Adipocyte (in vitro differentiated cells): ENCODE measurements at regions not wholly inside any gene's neighbourhood (a gene's known extent, or its start where the extent isn't known, plus 50 kb on each side); places are given as distances from the start of the nearest gene placed in this dataset.

Experiments used
- DNase-seq: peaks from one replicate; pipeline ENCODE4 v3.0.0-alpha.2; 2015; ENCODE audit warnings: low read depth
- H3K27me3 ChIP-seq: replicated peaks from 2 replicates; pipeline ENCODE4 v1.7.0; 2013; ENCODE audit warnings: mild to moderate bottlenecking, low read length, moderate library complexity; ENCODE audit not compliant: control insufficient read depth, insufficient read depth
- H3K36me3 ChIP-seq: 2 replicates; pipeline ENCODE4 v1.7.0; 2013; ENCODE audit warnings: low read length, mild to moderate bottlenecking, moderate library complexity; ENCODE audit not compliant: control insufficient read depth, insufficient read depth, severe bottlenecking
- H3K4me1 ChIP-seq: 2 replicates; pipeline ENCODE4 v1.7.0; 2013; ENCODE audit warnings: mild to moderate bottlenecking, low read length, moderate library complexity; ENCODE audit not compliant: control insufficient read depth, insufficient read depth
- H3K4me3 ChIP-seq: 2 replicates; pipeline ENCODE4 v1.7.0; 2013; ENCODE audit warnings: mild to moderate bottlenecking, low read length, moderate library complexity
- H3K9ac ChIP-seq: 2 replicates; pipeline ENCODE4 v1.7.0; 2013; ENCODE audit warnings: mild to moderate bottlenecking, low read length, moderate library complexity
- H3K9me3 ChIP-seq: 2 replicates; pipeline ENCODE4 v1.7.0; 2013; ENCODE audit warnings: mild to moderate bottlenecking, low read length, moderate library complexity; ENCODE audit not compliant: control insufficient read depth

DNA sequence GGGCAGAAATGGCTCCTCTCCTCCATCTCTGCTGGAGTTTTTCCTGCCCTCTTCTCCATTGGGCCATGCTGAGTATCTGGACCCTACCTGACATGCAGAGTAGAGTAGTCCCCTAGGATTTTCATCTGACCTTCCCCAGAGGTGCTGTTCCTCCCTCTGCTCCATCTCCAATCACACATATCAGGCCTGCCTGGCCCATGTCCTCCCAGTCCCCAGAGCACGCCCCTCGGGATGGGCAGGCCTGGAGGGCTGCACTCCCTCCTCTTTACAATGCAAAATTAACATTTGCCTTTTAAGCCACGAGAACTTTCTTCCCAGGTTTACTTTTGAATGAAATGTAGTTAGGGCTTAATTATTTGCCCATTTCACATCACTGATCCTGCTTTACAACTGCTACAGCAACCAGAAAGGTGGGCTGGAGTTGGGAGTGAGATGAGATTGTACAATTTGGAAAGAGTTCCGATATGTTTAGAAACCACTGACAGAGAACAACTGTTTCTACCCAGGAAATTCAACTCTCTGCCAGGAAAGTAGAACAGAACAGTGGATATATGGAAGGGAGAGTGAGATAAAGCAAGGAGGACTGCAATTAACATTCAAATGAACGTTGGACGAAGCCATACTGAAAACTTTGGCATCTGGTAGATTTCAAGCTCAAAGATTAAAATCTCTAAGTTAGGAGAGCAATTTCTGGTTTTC is 184.0 kb upstream of the HABP2 start:
- Histone ChIP-seq H3K9ac (no peak overlapping the region), H3K36me3 (no peaks in the 10 kb centered on the region), H3K4me3 (no peak overlapping the region), H3K4me1 (peaks cover 11% of the 10 kb centered on the region), H3K9me3 (peaks cover 8% of the 10 kb centered on the region), H3K27me3 (peaks cover 12% of the 10 kb centered on the region)
- no peak for DNase-seq

DNA sequence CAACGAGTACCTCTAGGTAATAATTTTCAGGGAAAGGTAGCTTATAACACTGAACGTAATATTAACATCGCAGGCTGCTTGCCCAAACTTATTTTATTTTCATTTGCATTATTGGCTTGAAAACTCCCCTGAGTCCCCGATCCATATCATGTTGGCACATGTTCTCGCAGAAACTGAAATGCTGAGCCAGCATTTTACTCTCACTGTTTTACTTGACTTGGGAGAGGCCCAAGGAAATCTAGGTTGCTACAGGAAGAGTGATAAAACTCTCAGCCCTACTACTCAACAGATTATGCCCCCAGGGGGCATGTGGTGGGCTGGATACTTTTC is 183.5 kb upstream of the HABP2 start:
- no peak for DNase-seq
- peaks cover 8% of the 10 kb centered on the region for H3K4me1 ChIP-seq
- no peaks in the 10 kb centered on the region for H3K36me3 ChIP-seq
- peaks cover 17% of the 10 kb centered on the region for H3K27me3 ChIP-seq
- no peak overlapping the region for H3K9ac ChIP-seq
- no peak overlapping the region for H3K4me3 ChIP-seq
- peaks cover 8% of the 10 kb centered on the region for H3K9me3 ChIP-seq

DNA sequence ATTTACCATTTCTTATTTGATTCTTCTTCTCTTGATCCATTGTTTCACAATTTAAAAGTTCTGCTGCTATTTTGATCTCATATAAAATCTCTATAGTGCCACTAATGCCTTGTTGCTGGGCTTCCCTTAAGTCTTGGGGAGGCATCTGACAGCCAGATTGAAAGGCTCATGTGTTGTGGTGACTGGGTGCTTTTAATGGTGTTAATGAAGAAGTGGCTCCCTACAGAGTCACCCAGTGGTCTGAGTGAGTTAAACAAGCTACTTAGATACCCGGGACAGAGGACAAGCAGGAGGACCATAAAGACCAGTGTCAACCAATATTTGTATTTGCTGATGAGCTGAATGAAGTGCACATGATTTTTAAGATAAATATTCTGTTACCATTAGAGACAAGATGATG is 176.4 kb upstream of the HABP2 start:
- Histone ChIP-seq H3K4me1 (peaks cover 2% of the 10 kb centered on the region), H3K27me3 (peaks cover 20% of the 10 kb centered on the region), H3K36me3 (no peaks in the 10 kb centered on the region), H3K4me3 (no peak overlapping the region), H3K9ac (no peak overlapping the region), H3K9me3 (peaks cover 2% of the 10 kb centered on the region)
- DNase-seq: no peak

DNA sequence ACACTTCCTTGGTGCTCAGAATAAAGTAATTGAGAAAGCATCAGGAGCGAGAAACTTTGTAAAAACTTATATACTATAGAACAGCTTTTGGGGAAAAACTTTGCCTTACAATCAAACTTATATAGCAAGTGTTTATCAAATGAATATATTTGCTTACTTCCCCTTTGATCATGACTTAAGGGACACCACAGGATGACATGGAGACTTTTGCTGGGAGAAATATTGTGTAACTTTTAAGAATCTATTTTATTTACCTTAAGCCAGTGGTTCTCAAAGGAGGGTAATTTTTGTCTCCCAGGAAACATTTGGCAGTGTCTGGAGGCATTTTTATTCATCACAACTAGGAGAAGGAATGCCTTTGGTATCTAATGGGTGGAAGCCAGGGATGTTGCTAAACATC is 173.8 kb upstream of the HABP2 start:
- Histone ChIP-seq H3K4me1 (peaks cover 28% of the 10 kb centered on the region), H3K9me3 (no peaks in the 10 kb centered on the region), H3K36me3 (no peaks in the 10 kb centered on the region), H3K4me3 (no peak overlapping the region), H3K27me3 (peaks cover 6% of the 10 kb centered on the region), H3K9ac (no peak overlapping the region)
- DNase-seq: no peak

DNA sequence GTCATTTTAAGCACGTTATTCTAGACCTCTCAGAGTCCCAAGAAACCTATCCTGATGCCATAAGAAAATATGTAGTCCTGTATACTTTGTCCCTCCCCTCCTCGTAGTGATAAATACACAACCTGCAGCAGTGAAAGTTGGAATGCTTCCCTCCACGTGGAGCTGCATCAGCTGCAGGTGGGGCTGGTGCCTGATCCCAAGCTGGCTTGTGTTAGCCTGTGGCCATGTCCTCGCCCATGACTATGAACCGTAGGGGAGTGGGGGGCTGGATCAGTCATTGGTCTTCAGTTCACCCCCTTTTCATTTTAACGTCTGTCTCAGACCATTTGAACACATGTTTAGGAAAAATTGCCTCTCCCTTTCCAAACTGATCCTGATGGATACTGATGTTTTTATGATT is 171.4 kb upstream of the HABP2 start:
- Histone ChIP-seq H3K27me3 (no peaks in the 10 kb centered on the region), H3K9me3 (no peaks in the 10 kb centered on the region), H3K4me3 (peak overlapping the region; percentile 66), H3K36me3 (no peaks in the 10 kb centered on the region), H3K9ac (peak overlapping the region; percentile 70), H3K4me1 (peaks cover 48% of the 10 kb centered on the region)
- DNase-seq: no peak

DNA sequence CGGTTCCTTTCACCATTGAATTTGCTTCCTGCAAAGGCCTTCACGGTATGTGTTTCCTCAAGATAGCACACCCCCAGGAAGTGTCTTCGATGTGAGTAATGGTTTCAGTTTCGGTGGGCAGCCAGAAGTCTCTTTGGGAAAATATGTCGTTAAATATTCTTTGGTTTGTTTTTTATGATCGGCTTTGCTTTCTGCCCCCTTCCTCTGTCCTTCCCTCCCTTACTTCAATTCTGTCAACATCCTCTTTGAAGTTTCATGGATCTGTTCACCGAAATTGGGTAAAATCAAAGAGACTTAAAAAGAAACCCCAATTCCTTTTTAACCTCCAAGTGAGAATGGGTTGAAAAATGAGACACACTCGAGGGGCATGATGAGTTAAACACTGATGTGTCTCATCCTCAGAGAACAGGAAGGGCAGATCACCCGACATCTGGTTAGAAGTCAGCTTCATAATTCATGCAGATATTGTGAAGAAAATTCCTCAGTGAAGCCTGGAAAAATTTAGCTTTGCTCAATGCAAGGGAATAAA is 170.8 kb upstream of the HABP2 start:
- H3K36me3 ChIP-seq: no peaks in the 10 kb centered on the region
- peaks cover 54% of the 10 kb centered on the region for H3K4me1 ChIP-seq
- H3K9me3 ChIP-seq: no peaks in the 10 kb centered on the region
- no peaks in the 10 kb centered on the region for H3K27me3 ChIP-seq
- peak overlapping the region; percentile 66 for H3K4me3 ChIP-seq
- DNase-seq: peak; percentile 75
- H3K9ac ChIP-seq: peak overlapping the region; percentile 70

DNA sequence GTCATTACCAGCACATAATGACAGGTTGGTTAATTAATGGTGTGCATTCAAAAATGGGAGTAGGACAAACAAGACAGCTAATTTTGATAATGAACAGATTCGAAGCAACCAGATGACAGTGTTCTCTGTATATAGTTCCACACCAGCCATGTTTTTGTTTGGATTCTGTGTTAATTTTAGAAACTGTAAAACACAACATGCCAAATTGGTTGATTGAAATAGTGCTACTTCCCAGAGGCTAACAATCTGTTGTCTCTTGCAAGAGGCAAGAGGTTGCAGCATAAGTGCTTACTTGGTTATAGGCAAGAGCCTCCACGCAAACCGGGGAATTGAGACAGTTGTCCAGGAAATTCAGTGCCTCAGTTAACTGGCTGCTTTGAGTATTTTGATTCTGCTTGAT is 170.2 kb upstream of the HABP2 start:
- H3K4me3 ChIP-seq: peak overlapping the region; percentile 66
- peaks cover 59% of the 10 kb centered on the region for H3K4me1 ChIP-seq
- H3K9ac ChIP-seq: peak overlapping the region; percentile 70
- H3K36me3 ChIP-seq: no peaks in the 10 kb centered on the region
- H3K27me3 ChIP-seq: no peaks in the 10 kb centered on the region
- DNase-seq: no peak
- H3K9me3 ChIP-seq: no peaks in the 10 kb centered on the region

DNA sequence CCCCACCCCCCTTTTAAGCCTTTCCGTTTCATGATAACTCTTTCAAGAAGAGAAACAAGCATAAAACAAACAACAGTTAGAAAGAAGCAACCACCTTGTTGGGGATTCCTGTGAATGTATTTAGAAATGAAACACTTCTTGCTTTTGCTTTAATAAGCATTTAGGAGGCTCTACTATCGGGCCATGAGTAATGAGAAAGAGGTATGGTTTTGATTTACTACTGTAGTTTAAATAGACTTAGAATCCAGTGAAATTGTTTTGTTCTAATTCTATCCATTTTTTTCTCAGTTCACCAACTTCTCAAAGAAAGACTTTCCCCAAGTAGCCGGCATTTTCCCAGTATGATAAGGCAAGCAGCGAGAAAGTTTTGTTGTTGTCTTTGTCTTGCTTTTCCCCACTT is 168.7 kb upstream of the HABP2 start:
- no peaks in the 10 kb centered on the region for H3K9me3 ChIP-seq
- peak overlapping the region; percentile 70 for H3K9ac ChIP-seq
- H3K36me3 ChIP-seq: no peaks in the 10 kb centered on the region
- peaks cover 62% of the 10 kb centered on the region for H3K4me1 ChIP-seq
- H3K27me3 ChIP-seq: no peaks in the 10 kb centered on the region
- DNase-seq: peak; percentile 54
- H3K4me3 ChIP-seq: no peak overlapping the region

DNA sequence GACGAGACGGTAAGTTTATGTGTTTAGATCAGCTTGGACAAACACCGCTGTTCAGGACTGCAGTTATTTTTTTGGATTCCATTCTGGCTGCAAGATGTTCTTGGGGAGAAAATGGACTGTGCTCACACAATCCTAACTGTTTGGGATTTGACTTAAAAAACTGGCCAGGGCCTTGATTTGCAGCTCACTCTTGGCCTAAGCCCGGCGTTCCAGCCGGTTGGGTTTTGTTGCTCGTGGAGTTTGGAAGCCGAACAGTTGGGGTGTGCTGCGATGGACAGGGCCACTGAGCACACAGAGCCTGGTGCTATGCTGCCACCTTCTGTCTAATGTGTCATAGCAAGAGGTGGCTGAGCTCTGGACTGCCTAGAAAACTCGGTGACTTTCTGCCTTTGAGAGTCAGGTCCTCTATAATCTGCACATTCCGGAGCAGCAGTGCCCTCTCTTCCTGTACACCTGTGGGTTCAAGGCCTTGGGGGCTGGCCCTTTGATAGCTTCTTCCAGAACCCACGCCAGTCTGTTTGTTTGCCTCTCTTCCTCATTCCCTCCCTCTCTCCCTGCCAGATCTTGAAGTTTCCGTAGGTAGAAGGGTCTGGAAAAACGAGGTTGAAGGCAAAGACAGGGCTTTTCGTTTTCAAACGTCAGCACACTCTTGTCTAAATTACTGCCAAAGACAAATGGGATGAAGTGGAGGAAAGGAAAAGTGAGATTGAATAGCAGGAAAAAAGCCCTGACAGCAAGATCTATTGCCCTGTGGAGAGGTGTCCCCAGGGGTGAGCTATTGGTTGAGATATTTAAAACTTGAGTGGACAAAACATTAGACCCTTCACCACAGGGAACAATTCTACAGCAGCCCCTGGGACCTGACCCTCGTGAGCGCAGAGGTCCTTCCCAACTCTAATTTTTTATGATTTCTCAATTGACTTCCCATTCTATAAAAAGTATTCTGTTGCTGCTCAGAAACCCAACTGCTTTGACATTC is 167.5 kb upstream of the HABP2 start:
- Histone ChIP-seq H3K9ac (peak overlapping the region; percentile 70), H3K36me3 (no peaks in the 10 kb centered on the region), H3K4me1 (peaks cover 62% of the 10 kb centered on the region), H3K4me3 (peak overlapping the region; percentile 75), H3K27me3 (peaks cover 1% of the 10 kb centered on the region), H3K9me3 (no peaks in the 10 kb centered on the region)
- DNase-seq: peak; percentile 96

DNA sequence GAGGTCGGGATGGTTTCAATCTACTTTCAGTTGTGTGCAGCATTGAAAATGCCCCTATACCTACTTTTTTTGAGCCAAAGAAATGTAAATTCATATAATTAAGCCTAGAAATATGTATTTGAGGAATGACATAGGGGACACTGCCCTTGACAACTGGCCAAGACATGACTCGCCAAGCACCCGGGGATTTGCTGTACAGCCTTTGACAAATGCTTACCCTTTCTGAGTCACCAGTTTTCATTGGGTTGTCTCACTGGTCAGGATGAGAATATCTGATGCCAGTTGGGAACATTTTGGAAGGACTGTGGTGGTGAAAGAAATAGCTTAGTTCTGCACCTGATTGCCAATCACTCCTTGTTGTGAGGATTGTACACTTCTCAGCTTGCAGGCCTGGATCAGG is 166.8 kb upstream of the HABP2 start:
- Histone ChIP-seq H3K9ac (peak overlapping the region; percentile 70), H3K27me3 (peaks cover 8% of the 10 kb centered on the region), H3K36me3 (no peaks in the 10 kb centered on the region), H3K4me3 (peak overlapping the region; percentile 75), H3K9me3 (no peaks in the 10 kb centered on the region), H3K4me1 (peaks cover 62% of the 10 kb centered on the region)
- peak; percentile 65 for DNase-seq

DNA sequence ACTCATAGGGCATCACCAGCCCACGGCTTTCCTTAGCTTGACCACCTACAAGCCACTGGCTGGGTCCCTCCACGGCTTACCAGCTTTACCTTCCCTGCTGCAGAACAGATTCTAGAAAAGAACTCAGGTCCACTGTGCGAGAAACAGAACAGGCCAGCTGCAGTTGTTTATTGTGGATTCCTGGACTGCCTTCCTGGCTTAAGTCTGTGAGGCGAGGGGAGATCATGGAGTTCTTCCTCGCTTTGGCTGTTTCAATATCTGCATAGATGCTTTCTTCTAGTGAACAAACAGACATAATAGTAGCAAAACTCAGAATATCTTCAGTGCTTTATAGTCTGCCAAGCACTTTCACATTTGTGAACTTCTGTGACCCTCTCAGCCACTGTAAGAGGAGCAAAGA is 162.9 kb upstream of the HABP2 start:
- Histone ChIP-seq H3K9ac (no peak overlapping the region), H3K27me3 (peaks cover 13% of the 10 kb centered on the region), H3K4me3 (no peak overlapping the region), H3K36me3 (no peaks in the 10 kb centered on the region), H3K4me1 (peaks cover 26% of the 10 kb centered on the region), H3K9me3 (no peaks in the 10 kb centered on the region)
- DNase-seq: no peak
